Ramos (cell line): ENCODE measurements at regions not wholly inside any gene's neighbourhood (a gene's known extent, or its start where the extent isn't known, plus 50 kb on each side); places are given as distances from the start of the nearest gene placed in this dataset.

ENCODE experiments used
- in situ Hi-C: fragments of 300-500 bp; cut with MboI; formaldehyde crosslinking; loops from one replicate; pipeline ENCODE4 v1.14.3; 2022; ENCODE audit warnings: low sequenced_read_pairs; ENCODE audit not compliant: unreplicated experiment

GRCh38 chr11:127506647-127507046, 506.1 kb upstream of the KIRREL3 start:
- in situ Hi-C loops, result no loop called here

- in situ Hi-C loops, result no loop called here
Measured at GRCh38 chr11:127506126-127506525, 505.6 kb upstream of the KIRREL3 start.

- in situ Hi-C loops, result no loop called here
Measured at GRCh38 chr11:127496165-127496564, 495.6 kb upstream of the KIRREL3 start.

- in situ Hi-C loops, result no loop called here
Measured at GRCh38 chr11:127493330-127494022, 492.9 kb upstream of the KIRREL3 start.

GRCh38 chr11:127492029-127492428, 491.5 kb upstream of the KIRREL3 start:
- in situ Hi-C loops, result no loop called here

- in situ Hi-C loops, result no loop called here
Measured at GRCh38 chr11:127491589-127491988, 491.0 kb upstream of the KIRREL3 start.

GRCh38 chr11:127490896-127491295, 490.3 kb upstream of the KIRREL3 start:
- in situ Hi-C loops, result no loop called here

- in situ Hi-C loops, result no loop called here
Measured at GRCh38 chr11:127485541-127485940, 485.0 kb upstream of the KIRREL3 start.

GRCh38 chr11:127481391-127481790, 480.8 kb upstream of the KIRREL3 start:
- in situ Hi-C loops, result no loop called here

GRCh38 chr11:127478826-127479225, 478.3 kb upstream of the KIRREL3 start:
- in situ Hi-C loops, result no loop called here

- in situ Hi-C loops, result no loop called here
Measured at GRCh38 chr11:127474766-127475165, 474.2 kb upstream of the KIRREL3 start.

- in situ Hi-C loops, result no loop called here
Measured at GRCh38 chr11:127472505-127472904, 471.9 kb upstream of the KIRREL3 start.

GRCh38 chr11:127471662-127472061, 471.1 kb upstream of the KIRREL3 start:
- in situ Hi-C loops, result no loop called here

- in situ Hi-C loops, result no loop called here
Measured at GRCh38 chr11:127470306-127470884, 469.8 kb upstream of the KIRREL3 start.

- in situ Hi-C loops, result no loop called here
Measured at GRCh38 chr11:127464325-127464724, 463.8 kb upstream of the KIRREL3 start.

- in situ Hi-C loops, result no loop called here
Measured at GRCh38 chr11:127462065-127462344, 461.4 kb upstream of the KIRREL3 start.

- in situ Hi-C loops, result no loop called here
Measured at GRCh38 chr11:127461241-127462064, 460.9 kb upstream of the KIRREL3 start.

- in situ Hi-C loops, result no loop called here
Measured at GRCh38 chr11:127458561-127458960, 458.0 kb upstream of the KIRREL3 start.

- in situ Hi-C loops, result no loop called here
Measured at GRCh38 chr11:127454856-127455255, 454.3 kb upstream of the KIRREL3 start.

GRCh38 chr11:127452533-127452932, 452.0 kb upstream of the KIRREL3 start:
- in situ Hi-C loops, result no loop called here

GRCh38 chr11:127451861-127452260, 451.3 kb upstream of the KIRREL3 start:
- in situ Hi-C loops, result no loop called here

GRCh38 chr11:127448101-127448500, 447.5 kb upstream of the KIRREL3 start:
- in situ Hi-C loops, result no loop called here
